ENCODE measurements at regions not wholly inside any gene's neighbourhood (a gene's known extent, or its start where the extent isn't known, plus 50 kb on each side); places are given as distances from the start of the nearest gene placed in this dataset.

GRCh38 chr17:77771998-77772397, 186.5 kb upstream of the TNRC6C start:
- TF ChIP-seq CTCF (IDR thresholded peaks at IDR 0.05; ENCODE audit: insufficient read depth, low read length, poor library complexity, severe bottlenecking) (no peak), EZH2phosphoT487 (conservative IDR thresholded peaks at IDR 0.05; ENCODE audit: low read length) (no peak)
